GM23338 (cell line): ENCODE measurements at regions not wholly inside any gene's neighbourhood (a gene's known extent, or its start where the extent isn't known, plus 50 kb on each side); places are given as distances from the start of the nearest gene placed in this dataset.
"Not testable (repeated sequence)": the region's sequence is repeated elsewhere in the genome, so short reads cannot be mapped to it uniquely, and the experiment has no call there.

Experiments used
- ATAC-seq: fragments of 200-7000 bp; cut with Tn5 transposase; 3 replicates; pipeline ENCODE4 v1.9.1; 2020
- DNase-seq: peaks from one replicate; pipeline ENCODE4 v3.0.0-alpha.2; 2015; ENCODE audit warnings: low spot score
- H2AFZ ChIP-seq: fragments of 200-600 bp; sonication (generic); 2 replicates; pipeline ENCODE4 v1.8.0; 2016; ENCODE audit warnings: antibody characterized with exemption, mild to moderate bottlenecking, moderate library complexity
- H3F3A ChIP-seq: fragments of 200-600 bp; sonication (generic); replicated peaks from 2 replicates; pipeline ENCODE4 v1.8.0; 2017; ENCODE audit warnings: antibody characterized with exemption, mixed run types, low read depth
- H3K27ac ChIP-seq: fragments of 200-600 bp; sonication (generic); 2 replicates; pipeline ENCODE4 v1.6.1; 2016; ENCODE audit warnings: low read depth
- H3K27me3 ChIP-seq: fragments of 200-600 bp; sonication (generic); 2 replicates; pipeline ENCODE4 v1.8.0; 2016; ENCODE audit warnings: mild to moderate bottlenecking, mixed run types, moderate library complexity; ENCODE audit not compliant: insufficient read depth
- H3K36me3 ChIP-seq: fragments of 200-600 bp; sonication (generic); 2 replicates; pipeline ENCODE4 v1.8.0; 2016; ENCODE audit warnings: mild to moderate bottlenecking; ENCODE audit not compliant: insufficient read depth
- H3K4me1 ChIP-seq: fragments of 200-600 bp; sonication (generic); 2 replicates; pipeline ENCODE4 v1.8.0; 2016; ENCODE audit warnings: mild to moderate bottlenecking, moderate library complexity; ENCODE audit not compliant: insufficient read depth
- H3K4me2 ChIP-seq: fragments of 200-600 bp; sonication (generic); 2 replicates; pipeline ENCODE4 v1.7.1; 2017; ENCODE audit warnings: mixed run types
- H3K4me3 ChIP-seq: fragments of 200-600 bp; sonication (generic); 2 replicates; pipeline ENCODE4 v1.6.1; 2016; ENCODE audit warnings: mixed run types
- H3K79me2 ChIP-seq: fragments of 200-600 bp; sonication (generic); replicated peaks from 2 replicates; pipeline ENCODE4 v1.8.0; 2017; ENCODE audit warnings: mild to moderate bottlenecking; ENCODE audit not compliant: insufficient read depth
- H3K9me2 ChIP-seq: fragments of 200-600 bp; sonication (generic); 2 replicates; pipeline ENCODE4 v1.8.0; 2017; ENCODE audit not compliant: insufficient read depth
- H4K20me1 ChIP-seq: fragments of 200-600 bp; sonication (generic); replicated peaks from 2 replicates; pipeline ENCODE4 v1.8.0; 2017; ENCODE audit warnings: mild to moderate bottlenecking; ENCODE audit not compliant: insufficient read depth
- H3K27ac Mint-ChIP-seq: 2 replicates; pipeline ENCODE4 v1.8.0; 2020; ENCODE audit warnings: inconsistent platforms, mild to moderate bottlenecking, moderate library complexity, mixed read lengths
- H3K27me3 Mint-ChIP-seq: 3 replicates; pipeline ENCODE4 v1.8.0; 2022; ENCODE audit warnings: low read depth, mild to moderate bottlenecking, moderate library complexity, mixed read lengths, inconsistent platforms; ENCODE audit not compliant: insufficient read depth, poor library complexity
- H3K36me3 Mint-ChIP-seq: 3 replicates; pipeline ENCODE4 v1.8.0; 2021; ENCODE audit warnings: low read depth, mild to moderate bottlenecking, inconsistent platforms, moderate library complexity, mixed read lengths
- H3K4me1 Mint-ChIP-seq: 3 replicates; pipeline ENCODE4 v1.8.0; 2020; ENCODE audit warnings: mild to moderate bottlenecking, inconsistent platforms, mixed read lengths
- H3K4me3 Mint-ChIP-seq: 3 replicates; pipeline ENCODE4 v1.8.0; 2021; ENCODE audit warnings: moderate library complexity, mild to moderate bottlenecking, inconsistent platforms, mixed read lengths
- H3K9me3 Mint-ChIP-seq: 3 replicates; pipeline ENCODE4 v1.8.0; 2020; ENCODE audit warnings: moderate library complexity, mild to moderate bottlenecking, inconsistent platforms, mixed read lengths
- CREB1 ChIP-seq: fragments of 250-450 bp; sonication (Bioruptor Pico); IDR thresholded peaks from 2 replicates; pipeline ENCODE4 v1.5.0; 2020; ENCODE audit warnings: low read depth, mild to moderate bottlenecking, moderate library complexity
- EZH2 ChIP-seq: fragments of 200-600 bp; sonication (generic); IDR thresholded peaks from one replicate; pipeline ENCODE4 v1.8.0; 2017; ENCODE audit warnings: antibody characterized with exemption, mild to moderate bottlenecking, low read depth; ENCODE audit not compliant: unreplicated experiment
- EZH2phosphoT487 ChIP-seq: fragments of 200-600 bp; sonication (generic); IDR thresholded peaks from one replicate; pipeline ENCODE4 v1.8.1; 2018; ENCODE audit warnings: antibody characterized with exemption; ENCODE audit not compliant: unreplicated experiment
- JUNB ChIP-seq: IDR thresholded peaks from one replicate; pipeline ENCODE4 v1.6.1; 2016; ENCODE audit warnings: antibody characterized with exemption; ENCODE audit not compliant: unreplicated experiment
- POLR2AphosphoS5 ChIP-seq: IDR thresholded peaks from 2 replicates; pipeline ENCODE4 v1.6.1; 2016; ENCODE audit warnings: antibody characterized with exemption, low read depth
- STAT1 ChIP-seq: IDR thresholded peaks from one replicate; pipeline ENCODE4 v1.6.1; 2016; ENCODE audit warnings: antibody characterized with exemption; ENCODE audit not compliant: unreplicated experiment
- ZNF114 ChIP-seq: fragments of 250-450 bp; sonication (Bioruptor Pico); IDR thresholded peaks from 2 replicates; pipeline ENCODE4 v1.5.0; 2020; ENCODE audit warnings: mild to moderate bottlenecking, moderate library complexity
- ZNF331 ChIP-seq: fragments of 250-450 bp; sonication (Bioruptor Pico); IDR thresholded peaks from 2 replicates; pipeline ENCODE4 v1.5.0; 2020; ENCODE audit warnings: low read depth, mild to moderate bottlenecking, moderate library complexity
- TF ChIP-seq, protein P1 (sequence below), 2 experiments: fragments of 200-600 bp in 1 of 2; sonication (generic) in 1 of 2; conservative IDR thresholded peaks; 2 replicates each; pipeline versions ENCODE4 v1.5.1 to v1.6.1; 2016 to 2017; ENCODE audit warnings: antibody characterized with exemption in 2 of 2, low read depth in 2 of 2, mild to moderate bottlenecking in 2 of 2, moderate library complexity in 1 of 2
- TF ChIP-seq, protein P2 (sequence below): fragments of 250-450 bp; sonication (Bioruptor Pico); IDR thresholded peaks from 2 replicates; pipeline ENCODE4 v1.5.0; 2020; ENCODE audit warnings: mild to moderate bottlenecking, moderate library complexity
- TF ChIP-seq, protein P3 (sequence below): IDR thresholded peaks from 2 replicates; pipeline ENCODE4 v1.6.1; 2016; ENCODE audit warnings: antibody characterized with exemption

DNA sequence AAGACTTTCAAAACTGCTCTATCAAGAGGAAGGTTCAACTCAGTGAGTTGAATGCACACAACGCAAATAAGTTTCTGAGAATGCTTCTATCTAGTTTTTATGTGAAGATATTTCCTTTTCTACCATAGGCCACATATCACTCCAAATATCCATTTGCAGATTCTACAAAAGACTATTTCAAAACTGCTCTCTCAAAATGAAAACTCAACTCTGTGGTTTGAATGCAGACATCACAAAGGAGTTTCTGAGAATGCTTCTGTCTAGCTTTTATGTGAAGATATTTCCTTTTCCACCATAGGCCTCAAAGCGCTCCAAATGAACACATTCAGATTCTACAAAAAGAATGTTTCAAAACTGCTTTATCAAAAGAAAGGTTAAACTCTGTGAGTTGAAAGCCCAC, 1093.1 kb upstream of the DEFB115 start:
- not testable (repeated sequence) for ATAC-seq, H3K9me2 ChIP-seq, H3K4me3 ChIP-seq, H3K79me2 ChIP-seq, H2AFZ ChIP-seq, H3F3A ChIP-seq, H3K4me2 ChIP-seq, H4K20me1 ChIP-seq, DNase-seq, H3K27ac ChIP-seq, H3K4me1 ChIP-seq, H3K4me3 Mint-ChIP-seq, H3K27me3 ChIP-seq, H3K36me3 ChIP-seq, H3K4me1 Mint-ChIP-seq, H3K27ac Mint-ChIP-seq, H3K27me3 Mint-ChIP-seq
- Mint-ChIP-seq H3K9me3 (peaks cover 77% of the 10 kb centered on the region), H3K36me3 (peaks cover 18% of the 10 kb centered on the region)

DNA sequence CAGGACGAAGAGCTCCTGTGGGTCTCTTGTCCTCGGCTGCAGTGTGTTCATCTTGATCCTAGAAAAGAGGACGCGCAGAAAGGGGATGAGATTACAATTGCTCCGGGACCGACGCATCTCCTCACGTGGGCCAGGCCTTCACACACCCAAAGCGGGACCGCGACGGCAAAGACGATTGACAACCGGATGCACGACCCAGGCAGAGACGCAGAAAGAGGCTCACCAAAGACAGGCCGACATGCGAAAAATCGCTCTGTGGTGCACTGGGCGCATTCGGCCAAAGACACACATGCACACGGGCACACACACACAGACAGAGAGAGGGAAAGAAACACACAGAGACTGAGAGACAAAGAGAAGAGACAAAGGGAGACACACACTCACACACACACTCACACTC, 1089.9 kb upstream of the DEFB115 start:
- H3K27me3 Mint-ChIP-seq, result peaks cover 2% of the 10 kb centered on the region
- no peak overlapping the region for H3K4me3 ChIP-seq
- H3K27me3 ChIP-seq, result no peaks in the 10 kb centered on the region
- no peaks in the 10 kb centered on the region for H3K36me3 ChIP-seq
- H3K27ac ChIP-seq, result no peak overlapping the region
- H3K9me3 Mint-ChIP-seq, result peaks cover 79% of the 10 kb centered on the region
- DNase-seq (no peak), ATAC-seq (no peak)
- no peaks in the 10 kb centered on the region for H4K20me1 ChIP-seq
- H3F3A ChIP-seq, result no peaks in the 10 kb centered on the region
- no peaks in the 10 kb centered on the region for H3K9me2 ChIP-seq
- no peaks in the 10 kb centered on the region for H3K79me2 ChIP-seq
- H3K4me1 Mint-ChIP-seq, result no peaks in the 10 kb centered on the region
- H2AFZ ChIP-seq, result no peak overlapping the region
- H3K4me2 ChIP-seq, result no peak overlapping the region
- no peak overlapping the region for H3K27ac Mint-ChIP-seq
- no peaks in the 10 kb centered on the region for H3K4me1 ChIP-seq
- H3K4me3 Mint-ChIP-seq, result no peak overlapping the region
- TF ChIP-seq EZH2 (no peak), EZH2phosphoT487 (no peak), ZNF114 (CRISPR knock-in tag) (no peak), JUNB (no peak), CREB1 (CRISPR knock-in tag) (no peak), ZNF331 (no peak), STAT1 (no peak), POLR2AphosphoS5 (no peak)
- TF ChIP-seq, protein P1, sequence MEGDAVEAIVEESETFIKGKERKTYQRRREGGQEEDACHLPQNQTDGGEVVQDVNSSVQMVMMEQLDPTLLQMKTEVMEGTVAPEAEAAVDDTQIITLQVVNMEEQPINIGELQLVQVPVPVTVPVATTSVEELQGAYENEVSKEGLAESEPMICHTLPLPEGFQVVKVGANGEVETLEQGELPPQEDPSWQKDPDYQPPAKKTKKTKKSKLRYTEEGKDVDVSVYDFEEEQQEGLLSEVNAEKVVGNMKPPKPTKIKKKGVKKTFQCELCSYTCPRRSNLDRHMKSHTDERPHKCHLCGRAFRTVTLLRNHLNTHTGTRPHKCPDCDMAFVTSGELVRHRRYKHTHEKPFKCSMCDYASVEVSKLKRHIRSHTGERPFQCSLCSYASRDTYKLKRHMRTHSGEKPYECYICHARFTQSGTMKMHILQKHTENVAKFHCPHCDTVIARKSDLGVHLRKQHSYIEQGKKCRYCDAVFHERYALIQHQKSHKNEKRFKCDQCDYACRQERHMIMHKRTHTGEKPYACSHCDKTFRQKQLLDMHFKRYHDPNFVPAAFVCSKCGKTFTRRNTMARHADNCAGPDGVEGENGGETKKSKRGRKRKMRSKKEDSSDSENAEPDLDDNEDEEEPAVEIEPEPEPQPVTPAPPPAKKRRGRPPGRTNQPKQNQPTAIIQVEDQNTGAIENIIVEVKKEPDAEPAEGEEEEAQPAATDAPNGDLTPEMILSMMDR (conservative IDR thresholded peaks at IDR 0.05; ENCODE audit: low read depth in 2 of 2), result no peak
- TF ChIP-seq, protein P2, sequence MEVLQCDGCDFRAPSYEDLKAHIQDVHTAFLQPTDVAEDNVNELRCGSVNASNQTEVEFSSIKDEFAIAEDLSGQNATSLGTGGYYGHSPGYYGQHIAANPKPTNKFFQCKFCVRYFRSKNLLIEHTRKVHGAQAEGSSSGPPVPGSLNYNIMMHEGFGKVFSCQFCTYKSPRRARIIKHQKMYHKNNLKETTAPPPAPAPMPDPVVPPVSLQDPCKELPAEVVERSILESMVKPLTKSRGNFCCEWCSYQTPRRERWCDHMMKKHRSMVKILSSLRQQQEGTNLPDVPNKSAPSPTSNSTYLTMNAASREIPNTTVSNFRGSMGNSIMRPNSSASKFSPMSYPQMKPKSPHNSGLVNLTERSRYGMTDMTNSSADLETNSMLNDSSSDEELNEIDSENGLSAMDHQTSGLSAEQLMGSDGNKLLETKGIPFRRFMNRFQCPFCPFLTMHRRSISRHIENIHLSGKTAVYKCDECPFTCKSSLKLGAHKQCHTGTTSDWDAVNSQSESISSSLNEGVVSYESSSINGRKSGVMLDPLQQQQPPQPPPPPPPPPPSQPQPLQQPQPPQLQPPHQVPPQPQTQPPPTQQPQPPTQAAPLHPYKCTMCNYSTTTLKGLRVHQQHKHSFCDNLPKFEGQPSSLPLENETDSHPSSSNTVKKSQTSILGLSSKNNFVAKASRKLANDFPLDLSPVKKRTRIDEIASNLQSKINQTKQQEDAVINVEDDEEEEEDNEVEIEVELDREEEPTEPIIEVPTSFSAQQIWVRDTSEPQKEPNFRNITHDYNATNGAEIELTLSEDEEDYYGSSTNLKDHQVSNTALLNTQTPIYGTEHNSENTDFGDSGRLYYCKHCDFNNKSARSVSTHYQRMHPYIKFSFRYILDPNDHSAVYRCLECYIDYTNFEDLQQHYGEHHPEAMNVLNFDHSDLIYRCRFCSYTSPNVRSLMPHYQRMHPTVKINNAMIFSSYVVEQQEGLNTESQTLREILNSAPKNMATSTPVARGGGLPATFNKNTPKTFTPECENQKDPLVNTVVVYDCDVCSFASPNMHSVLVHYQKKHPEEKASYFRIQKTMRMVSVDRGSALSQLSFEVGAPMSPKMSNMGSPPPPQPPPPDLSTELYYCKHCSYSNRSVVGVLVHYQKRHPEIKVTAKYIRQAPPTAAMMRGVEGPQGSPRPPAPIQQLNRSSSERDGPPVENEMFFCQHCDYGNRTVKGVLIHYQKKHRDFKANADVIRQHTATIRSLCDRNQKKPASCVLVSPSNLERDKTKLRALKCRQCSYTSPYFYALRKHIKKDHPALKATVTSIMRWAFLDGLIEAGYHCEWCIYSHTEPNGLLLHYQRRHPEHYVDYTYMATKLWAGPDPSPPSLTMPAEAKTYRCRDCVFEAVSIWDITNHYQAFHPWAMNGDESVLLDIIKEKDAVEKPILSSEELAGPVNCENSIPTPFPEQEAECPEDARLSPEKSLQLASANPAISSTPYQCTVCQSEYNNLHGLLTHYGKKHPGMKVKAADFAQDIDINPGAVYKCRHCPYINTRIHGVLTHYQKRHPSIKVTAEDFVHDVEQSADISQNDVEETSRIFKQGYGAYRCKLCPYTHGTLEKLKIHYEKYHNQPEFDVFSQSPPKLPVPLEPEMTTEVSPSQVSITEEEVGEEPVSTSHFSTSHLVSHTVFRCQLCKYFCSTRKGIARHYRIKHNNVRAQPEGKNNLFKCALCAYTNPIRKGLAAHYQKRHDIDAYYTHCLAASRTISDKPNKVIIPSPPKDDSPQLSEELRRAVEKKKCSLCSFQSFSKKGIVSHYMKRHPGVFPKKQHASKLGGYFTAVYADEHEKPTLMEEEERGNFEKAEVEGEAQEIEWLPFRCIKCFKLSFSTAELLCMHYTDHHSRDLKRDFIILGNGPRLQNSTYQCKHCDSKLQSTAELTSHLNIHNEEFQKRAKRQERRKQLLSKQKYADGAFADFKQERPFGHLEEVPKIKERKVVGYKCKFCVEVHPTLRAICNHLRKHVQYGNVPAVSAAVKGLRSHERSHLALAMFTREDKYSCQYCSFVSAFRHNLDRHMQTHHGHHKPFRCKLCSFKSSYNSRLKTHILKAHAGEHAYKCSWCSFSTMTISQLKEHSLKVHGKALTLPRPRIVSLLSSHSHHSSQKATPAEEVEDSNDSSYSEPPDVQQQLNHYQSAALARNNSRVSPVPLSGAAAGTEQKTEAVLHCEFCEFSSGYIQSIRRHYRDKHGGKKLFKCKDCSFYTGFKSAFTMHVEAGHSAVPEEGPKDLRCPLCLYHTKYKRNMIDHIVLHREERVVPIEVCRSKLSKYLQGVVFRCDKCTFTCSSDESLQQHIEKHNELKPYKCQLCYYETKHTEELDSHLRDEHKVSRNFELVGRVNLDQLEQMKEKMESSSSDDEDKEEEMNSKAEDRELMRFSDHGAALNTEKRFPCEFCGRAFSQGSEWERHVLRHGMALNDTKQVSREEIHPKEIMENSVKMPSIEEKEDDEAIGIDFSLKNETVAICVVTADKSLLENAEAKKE, result no peak
- TF ChIP-seq, protein P3, sequence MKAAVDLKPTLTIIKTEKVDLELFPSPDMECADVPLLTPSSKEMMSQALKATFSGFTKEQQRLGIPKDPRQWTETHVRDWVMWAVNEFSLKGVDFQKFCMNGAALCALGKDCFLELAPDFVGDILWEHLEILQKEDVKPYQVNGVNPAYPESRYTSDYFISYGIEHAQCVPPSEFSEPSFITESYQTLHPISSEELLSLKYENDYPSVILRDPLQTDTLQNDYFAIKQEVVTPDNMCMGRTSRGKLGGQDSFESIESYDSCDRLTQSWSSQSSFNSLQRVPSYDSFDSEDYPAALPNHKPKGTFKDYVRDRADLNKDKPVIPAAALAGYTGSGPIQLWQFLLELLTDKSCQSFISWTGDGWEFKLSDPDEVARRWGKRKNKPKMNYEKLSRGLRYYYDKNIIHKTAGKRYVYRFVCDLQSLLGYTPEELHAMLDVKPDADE, result no peak
- peaks cover 19% of the 10 kb centered on the region for H3K36me3 Mint-ChIP-seq
